Activated naive CD4-positive, alpha-beta T cell treated with anti-CD3 and anti-CD28 coated beads, Interleukin-2, amount 50 U/mL, for 24 hours (primary cell): ENCODE measurements at regions not wholly inside any gene's neighbourhood (a gene's known extent, or its start where the extent isn't known, plus 50 kb on each side); places are given as distances from the start of the nearest gene placed in this dataset.
A peak's percentile ranks its signal among the peaks of the same experiment; 100 is the strongest.
"Not testable (repeated sequence)": the region's sequence is repeated elsewhere in the genome, so short reads cannot be mapped to it uniquely, and the experiment has no call there.

ENCODE experiments used
- H3K27ac Mint-ChIP-seq: one replicate; pipeline ENCODE4 v1.8.0; 2021; ENCODE audit warnings: mild to moderate bottlenecking, mixed read lengths
- H3K27me3 Mint-ChIP-seq: one replicate; pipeline ENCODE4 v1.8.0; 2021; ENCODE audit warnings: mixed read lengths
- H3K36me3 Mint-ChIP-seq: one replicate; pipeline ENCODE4 v1.8.0; 2021; ENCODE audit warnings: mixed read lengths
- H3K4me1 Mint-ChIP-seq: one replicate; pipeline ENCODE4 v1.8.0; 2021; ENCODE audit warnings: mixed read lengths
- H3K4me3 Mint-ChIP-seq: one replicate; pipeline ENCODE4 v1.8.0; 2021; ENCODE audit warnings: mild to moderate bottlenecking, mixed read lengths
- H3K9me3 Mint-ChIP-seq: one replicate; pipeline ENCODE4 v1.8.0; 2021; ENCODE audit warnings: mixed read lengths

DNA sequence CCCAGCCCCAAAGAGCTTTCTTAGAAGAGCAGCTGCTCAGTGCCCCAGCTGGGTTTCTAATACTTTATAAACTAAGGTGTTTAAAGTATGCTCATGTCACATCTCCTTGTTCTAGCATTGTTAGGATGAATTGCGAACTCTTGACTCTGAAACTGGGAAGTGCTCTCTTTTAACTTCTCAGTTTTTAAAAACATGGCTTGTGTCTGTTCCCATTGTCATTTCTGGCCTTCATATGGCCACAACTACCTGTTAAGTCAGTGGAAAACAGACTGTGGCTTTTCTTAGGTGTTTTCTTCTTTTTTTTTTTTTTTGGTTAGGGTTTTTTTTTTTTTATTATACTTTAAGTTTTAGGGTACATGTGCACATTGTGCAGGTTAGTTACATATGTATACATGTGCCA, 164.7 kb downstream of the KCNRG start:
- Mint-ChIP-seq H3K9me3 (no peaks in the 10 kb centered on the region), H3K4me3 (no peak overlapping the region), H3K27me3 (no peaks in the 10 kb centered on the region), H3K4me1 (no peaks in the 10 kb centered on the region), H3K36me3 (no peaks in the 10 kb centered on the region), H3K27ac (no peak overlapping the region)

DNA sequence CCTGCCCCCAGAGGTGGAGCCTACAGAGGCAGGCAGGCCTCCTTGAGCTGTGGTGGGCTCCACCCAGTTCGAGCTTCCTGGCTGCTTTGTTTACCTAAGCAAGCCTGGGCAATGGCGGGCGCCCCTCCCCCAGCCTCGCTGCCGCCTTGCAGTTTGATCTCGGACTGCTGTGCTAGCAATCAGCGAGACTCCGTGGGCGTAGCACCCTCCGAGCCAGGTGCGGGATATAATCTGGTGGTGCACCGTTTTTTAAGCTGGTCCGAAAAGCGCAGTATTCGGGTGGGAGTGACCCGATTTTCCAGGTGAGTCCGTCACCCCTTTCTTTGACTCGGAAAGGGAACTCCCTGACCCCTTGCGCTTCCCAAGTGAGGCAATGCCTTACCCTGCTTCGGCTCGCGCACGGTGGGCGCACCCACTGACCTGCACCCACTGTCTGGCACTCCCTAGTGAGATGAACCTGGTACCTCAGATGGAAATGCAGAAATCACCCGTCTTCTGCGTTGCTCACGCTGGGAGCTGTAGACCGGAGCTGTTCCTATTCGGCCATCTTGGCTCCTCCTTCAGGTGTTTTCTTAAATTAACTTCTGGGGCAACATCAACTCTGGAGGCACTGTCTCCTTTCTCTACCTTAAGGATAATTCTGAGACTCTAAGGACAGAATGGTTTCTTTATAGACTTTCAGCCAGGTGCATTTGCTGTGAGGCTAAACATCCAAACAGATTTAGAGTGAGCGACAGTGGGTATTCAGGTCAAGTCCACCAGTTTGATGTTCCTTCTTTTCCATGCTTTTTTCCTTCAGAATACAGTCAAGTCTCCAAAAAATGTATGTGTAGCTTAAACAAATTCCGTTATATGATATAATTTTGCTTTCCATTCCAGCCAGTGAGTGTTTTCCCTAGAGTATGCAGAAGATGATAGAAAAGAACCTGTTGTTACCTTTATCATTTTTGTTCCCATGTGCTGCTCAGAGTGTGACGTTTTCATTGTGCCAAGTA, 170.8 kb downstream of the KCNRG start:
- H3K36me3 Mint-ChIP-seq, H3K4me1 Mint-ChIP-seq, H3K4me3 Mint-ChIP-seq, H3K27me3 Mint-ChIP-seq, H3K9me3 Mint-ChIP-seq: not testable (repeated sequence)
- H3K27ac Mint-ChIP-seq = peak overlapping the region; percentile 35

- peaks cover 1% of the 10 kb centered on the region for H3K36me3 Mint-ChIP-seq
- H3K4me1 Mint-ChIP-seq = peaks cover 4% of the 10 kb centered on the region
- H3K4me3 Mint-ChIP-seq = no peak overlapping the region
- no peaks in the 10 kb centered on the region for H3K27me3 Mint-ChIP-seq
- no peaks in the 10 kb centered on the region for H3K9me3 Mint-ChIP-seq
- H3K27ac Mint-ChIP-seq = no peak overlapping the region
These were observed 172.2 kb downstream of the KCNRG start for GRCh38 chr13:50187352-50188029.

DNA sequence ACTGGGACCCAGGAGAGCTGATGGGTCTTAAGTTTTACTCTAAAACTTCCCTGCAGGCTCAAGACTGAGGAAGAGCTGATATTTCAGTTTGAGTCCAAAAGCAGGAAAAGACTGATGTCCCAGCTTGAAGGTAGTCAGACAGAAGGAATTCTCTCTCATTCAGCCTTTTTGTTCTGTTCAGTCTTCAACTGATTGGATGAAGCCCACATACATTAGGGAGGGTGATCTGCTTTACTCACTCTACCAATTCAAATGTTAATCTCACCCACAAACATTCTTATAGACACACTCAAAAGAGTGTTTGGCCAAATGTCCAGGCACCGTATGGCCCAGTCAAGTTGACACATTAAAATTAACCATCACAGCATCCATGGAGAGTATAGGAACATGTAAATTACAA, 173.5 kb downstream of the KCNRG start:
- Mint-ChIP-seq H3K27me3 (no peaks in the 10 kb centered on the region), H3K4me1 (peaks cover 4% of the 10 kb centered on the region), H3K9me3 (no peaks in the 10 kb centered on the region), H3K36me3 (peaks cover 1% of the 10 kb centered on the region), H3K4me3 (no peak overlapping the region), H3K27ac (no peak overlapping the region)

DNA sequence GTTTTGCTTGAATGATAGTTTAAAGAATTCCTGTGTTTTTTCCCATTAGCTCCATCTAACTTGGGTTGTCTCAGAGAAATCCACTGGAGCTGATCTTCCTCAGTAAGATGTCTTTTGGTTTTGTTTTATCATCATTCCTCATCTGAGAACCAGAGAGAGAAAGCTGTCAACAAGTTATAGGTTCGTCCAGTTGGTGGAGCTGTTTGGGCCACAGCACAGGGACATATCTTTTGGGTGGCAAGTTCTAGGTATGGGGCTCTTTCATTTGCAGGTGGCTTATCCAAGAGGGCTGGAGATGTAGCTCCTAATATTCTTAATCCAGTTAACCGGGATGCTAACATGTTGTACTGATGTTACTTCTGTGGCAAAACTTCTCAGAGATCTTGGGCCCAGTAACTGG, 174.2 kb downstream of the KCNRG start:
- Mint-ChIP-seq H3K4me3 (no peak overlapping the region), H3K27me3 (no peaks in the 10 kb centered on the region), H3K27ac (no peak overlapping the region), H3K36me3 (peaks cover 1% of the 10 kb centered on the region), H3K9me3 (no peaks in the 10 kb centered on the region), H3K4me1 (peaks cover 4% of the 10 kb centered on the region)

DNA sequence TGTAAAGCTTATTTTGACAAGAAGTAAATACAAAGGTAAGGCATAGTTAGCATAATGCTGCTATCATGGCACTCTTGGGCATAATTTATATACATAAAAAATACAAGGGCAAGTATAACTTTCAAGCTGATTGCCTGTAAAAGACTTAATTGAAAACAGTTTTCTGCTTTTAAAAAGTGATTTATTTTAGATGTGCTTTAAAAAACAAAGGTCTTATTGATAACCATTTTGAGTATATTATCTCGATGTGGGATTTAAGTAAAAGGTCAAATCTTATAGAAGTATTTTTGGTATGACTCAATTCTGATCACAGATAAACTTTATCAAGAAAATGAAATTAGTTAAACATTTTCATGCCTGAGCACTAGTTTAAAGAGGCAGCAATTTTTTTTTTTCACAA, 175.8 kb downstream of the KCNRG start:
- H3K4me3 Mint-ChIP-seq = no peak overlapping the region
- H3K27ac Mint-ChIP-seq = no peak overlapping the region
- peaks cover 4% of the 10 kb centered on the region for H3K4me1 Mint-ChIP-seq
- peaks cover 1% of the 10 kb centered on the region for H3K36me3 Mint-ChIP-seq
- no peaks in the 10 kb centered on the region for H3K9me3 Mint-ChIP-seq
- no peaks in the 10 kb centered on the region for H3K27me3 Mint-ChIP-seq

DNA sequence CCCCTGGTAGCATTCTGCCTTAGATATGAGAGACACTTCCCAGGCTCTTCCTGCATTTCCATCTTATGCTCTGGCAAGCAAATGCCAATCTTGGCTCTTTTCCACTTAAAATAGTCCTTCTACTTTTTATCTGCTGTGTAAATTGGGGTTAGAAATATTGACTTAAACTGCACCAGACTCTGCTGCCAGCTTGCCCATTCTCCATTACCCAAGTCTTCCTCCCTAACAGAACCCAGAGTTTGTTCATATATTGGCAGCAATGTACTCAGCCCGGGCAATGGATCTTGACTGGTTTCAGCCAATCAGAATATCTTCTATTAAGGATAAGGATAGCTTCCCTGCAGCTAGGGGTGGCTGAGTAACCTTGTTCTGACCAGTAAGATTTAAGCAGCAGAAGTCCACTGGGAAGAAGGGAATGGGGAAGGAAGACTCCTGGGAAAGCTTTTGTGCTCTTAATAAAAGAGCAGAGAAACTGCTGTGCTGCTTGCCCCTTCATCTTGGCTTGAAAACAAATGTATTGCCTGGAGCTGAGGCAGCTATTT, 177.1 kb downstream of the KCNRG start:
- Mint-ChIP-seq H3K4me1 (peaks cover 4% of the 10 kb centered on the region), H3K27ac (no peak overlapping the region), H3K9me3 (no peaks in the 10 kb centered on the region), H3K36me3 (peaks cover 1% of the 10 kb centered on the region), H3K4me3 (no peak overlapping the region), H3K27me3 (no peaks in the 10 kb centered on the region)

- Mint-ChIP-seq H3K4me3 (no peak overlapping the region), H3K9me3 (no peaks in the 10 kb centered on the region), H3K27ac (no peak overlapping the region), H3K4me1 (no peaks in the 10 kb centered on the region), H3K36me3 (no peaks in the 10 kb centered on the region), H3K27me3 (no peaks in the 10 kb centered on the region)
These were observed 179.8 kb downstream of the KCNRG start for GRCh38 chr13:50195045-50195444.

DNA sequence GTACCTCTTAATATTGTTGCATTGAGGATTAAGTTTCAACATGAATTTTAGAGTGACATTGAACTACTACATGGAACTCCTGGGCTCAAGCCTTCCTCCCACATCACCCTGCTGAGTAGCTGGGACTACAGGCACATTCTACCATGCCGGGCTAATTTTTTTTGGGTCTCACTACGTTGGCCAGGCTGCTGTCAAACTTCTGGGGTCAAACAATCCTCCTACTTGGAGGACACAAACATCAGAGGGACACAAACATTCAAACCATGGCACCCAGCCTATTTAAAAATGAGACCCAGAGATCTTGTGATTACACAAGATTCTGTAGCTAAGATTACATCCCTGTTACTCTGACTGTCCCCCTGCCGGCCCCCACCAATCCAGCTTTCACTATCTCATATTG, 180.9 kb downstream of the KCNRG start:
- Mint-ChIP-seq H3K27me3 (no peaks in the 10 kb centered on the region), H3K4me3 (no peak overlapping the region), H3K4me1 (no peaks in the 10 kb centered on the region), H3K36me3 (no peaks in the 10 kb centered on the region), H3K27ac (no peak overlapping the region), H3K9me3 (no peaks in the 10 kb centered on the region)

GRCh38 chr13:50197705-50198104, 182.5 kb downstream of the KCNRG start:
- Mint-ChIP-seq H3K36me3 (no peaks in the 10 kb centered on the region), H3K27me3 (no peaks in the 10 kb centered on the region), H3K4me3 (no peak overlapping the region), H3K4me1 (no peaks in the 10 kb centered on the region), H3K9me3 (no peaks in the 10 kb centered on the region), H3K27ac (no peak overlapping the region)

DNA sequence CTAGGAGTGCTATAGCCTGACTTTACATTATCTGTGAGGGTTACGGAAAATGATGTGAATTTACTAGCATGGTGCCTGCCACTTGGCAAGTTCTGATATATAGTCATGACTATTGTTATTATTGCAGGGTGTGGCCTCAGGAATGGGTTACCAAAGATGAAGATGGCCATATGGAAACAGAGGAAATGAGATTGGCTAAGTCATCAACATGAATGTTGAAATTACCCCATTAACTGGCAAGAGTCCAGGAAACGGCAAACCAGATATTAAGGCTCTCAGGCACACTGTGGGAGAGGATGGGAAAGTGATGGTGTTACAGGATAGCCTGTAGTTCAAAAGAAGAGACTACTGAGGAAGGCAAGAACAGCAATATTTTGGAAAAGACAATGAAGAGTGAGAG, 183.3 kb downstream of the KCNRG start:
- Mint-ChIP-seq H3K9me3 (no peaks in the 10 kb centered on the region), H3K27me3 (no peaks in the 10 kb centered on the region), H3K36me3 (no peaks in the 10 kb centered on the region), H3K4me1 (no peaks in the 10 kb centered on the region), H3K4me3 (no peak overlapping the region), H3K27ac (no peak overlapping the region)

DNA sequence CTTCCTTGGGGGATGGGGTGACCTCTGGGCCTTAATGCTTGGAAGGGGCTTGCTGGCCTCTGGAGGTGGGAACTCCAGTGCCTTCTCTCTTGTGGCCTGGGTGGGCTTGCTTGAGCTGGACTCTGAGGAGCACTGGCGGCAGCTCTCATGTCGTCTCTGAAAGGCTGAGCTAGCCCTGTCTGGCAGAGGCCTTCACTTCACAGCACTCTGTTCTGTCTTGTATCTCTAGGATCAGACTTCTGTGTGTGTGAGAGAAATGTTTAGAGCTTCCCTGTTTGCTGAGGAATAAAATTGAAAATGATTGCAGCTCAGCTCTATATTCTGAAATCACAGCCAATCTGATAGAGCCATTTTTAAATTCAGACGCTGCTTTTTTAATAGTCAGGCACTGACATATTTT, 185.3 kb downstream of the KCNRG start:
- Mint-ChIP-seq H3K36me3 (no peaks in the 10 kb centered on the region), H3K9me3 (no peaks in the 10 kb centered on the region), H3K27ac (no peak overlapping the region), H3K4me3 (no peak overlapping the region), H3K4me1 (no peaks in the 10 kb centered on the region), H3K27me3 (no peaks in the 10 kb centered on the region)

- Mint-ChIP-seq H3K4me3 (no peak overlapping the region), H3K9me3 (no peaks in the 10 kb centered on the region), H3K4me1 (no peaks in the 10 kb centered on the region), H3K27ac (no peak overlapping the region), H3K36me3 (no peaks in the 10 kb centered on the region), H3K27me3 (no peaks in the 10 kb centered on the region)
These were observed 185.7 kb downstream of the KCNRG start for GRCh38 chr13:50200988-50201387.

DNA sequence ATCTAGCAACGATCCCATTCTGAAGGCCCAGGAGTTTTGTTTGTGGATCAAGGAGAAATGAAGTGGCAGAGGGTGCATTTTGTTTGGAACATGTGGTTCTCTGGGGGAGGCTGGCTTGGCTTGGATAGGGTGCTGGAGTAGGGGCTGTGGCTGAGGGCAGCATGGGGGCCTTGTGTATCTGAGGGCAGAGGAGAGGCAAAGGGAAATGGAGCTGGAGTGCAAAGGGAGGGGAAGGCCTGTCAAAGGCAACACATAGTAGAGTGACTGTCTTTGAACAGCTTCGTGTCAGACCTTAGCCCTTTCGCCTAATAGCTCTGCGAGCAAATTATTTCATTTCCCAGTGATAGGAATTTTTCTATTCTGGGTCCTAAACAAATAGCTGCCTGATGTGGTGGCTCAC, 187.2 kb downstream of the KCNRG start:
- Mint-ChIP-seq H3K9me3 (no peaks in the 10 kb centered on the region), H3K4me1 (no peaks in the 10 kb centered on the region), H3K36me3 (no peaks in the 10 kb centered on the region), H3K27me3 (no peaks in the 10 kb centered on the region), H3K4me3 (no peak overlapping the region), H3K27ac (peak overlapping the region; percentile 43)

- no peak overlapping the region for H3K27ac Mint-ChIP-seq
- H3K9me3 Mint-ChIP-seq = no peaks in the 10 kb centered on the region
- no peak overlapping the region for H3K4me3 Mint-ChIP-seq
- no peaks in the 10 kb centered on the region for H3K4me1 Mint-ChIP-seq
- no peaks in the 10 kb centered on the region for H3K36me3 Mint-ChIP-seq
- no peaks in the 10 kb centered on the region for H3K27me3 Mint-ChIP-seq
These were observed 188.2 kb downstream of the KCNRG start for GRCh38 chr13:50203256-50203941.

GRCh38 chr13:50205581-50205980, 190.3 kb downstream of the KCNRG start:
- H3K27ac Mint-ChIP-seq = no peak overlapping the region
- no peaks in the 10 kb centered on the region for H3K36me3 Mint-ChIP-seq
- no peaks in the 10 kb centered on the region for H3K9me3 Mint-ChIP-seq
- H3K27me3 Mint-ChIP-seq = no peaks in the 10 kb centered on the region
- no peak overlapping the region for H3K4me3 Mint-ChIP-seq
- peaks cover 7% of the 10 kb centered on the region for H3K4me1 Mint-ChIP-seq
